ENCODE measurements at regions not wholly inside any gene's neighbourhood (a gene's known extent, or its start where the extent isn't known, plus 50 kb on each side); places are given as distances from the start of the nearest gene placed in this dataset.

DNA sequence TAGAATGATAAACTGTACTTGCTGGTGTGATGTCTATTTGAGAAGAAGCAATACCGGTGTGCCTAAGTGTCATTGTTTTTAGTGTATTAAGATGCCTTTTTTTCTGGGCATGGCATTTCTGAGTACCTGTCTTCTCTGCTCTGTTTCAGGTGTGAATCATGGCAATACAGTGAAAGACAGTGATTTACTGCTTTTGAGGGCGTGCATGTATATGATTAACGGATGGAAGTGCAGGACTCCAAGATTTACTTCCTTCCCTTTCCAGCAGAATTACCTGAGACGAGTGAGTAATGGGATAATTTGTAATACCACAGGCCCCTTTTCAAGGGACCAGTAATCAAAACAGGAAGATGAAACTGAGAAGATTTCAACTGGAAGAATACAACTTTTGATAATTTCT, 315.8 kb downstream of the SOX4 start:
- TF ChIP-seq, protein P1, sequence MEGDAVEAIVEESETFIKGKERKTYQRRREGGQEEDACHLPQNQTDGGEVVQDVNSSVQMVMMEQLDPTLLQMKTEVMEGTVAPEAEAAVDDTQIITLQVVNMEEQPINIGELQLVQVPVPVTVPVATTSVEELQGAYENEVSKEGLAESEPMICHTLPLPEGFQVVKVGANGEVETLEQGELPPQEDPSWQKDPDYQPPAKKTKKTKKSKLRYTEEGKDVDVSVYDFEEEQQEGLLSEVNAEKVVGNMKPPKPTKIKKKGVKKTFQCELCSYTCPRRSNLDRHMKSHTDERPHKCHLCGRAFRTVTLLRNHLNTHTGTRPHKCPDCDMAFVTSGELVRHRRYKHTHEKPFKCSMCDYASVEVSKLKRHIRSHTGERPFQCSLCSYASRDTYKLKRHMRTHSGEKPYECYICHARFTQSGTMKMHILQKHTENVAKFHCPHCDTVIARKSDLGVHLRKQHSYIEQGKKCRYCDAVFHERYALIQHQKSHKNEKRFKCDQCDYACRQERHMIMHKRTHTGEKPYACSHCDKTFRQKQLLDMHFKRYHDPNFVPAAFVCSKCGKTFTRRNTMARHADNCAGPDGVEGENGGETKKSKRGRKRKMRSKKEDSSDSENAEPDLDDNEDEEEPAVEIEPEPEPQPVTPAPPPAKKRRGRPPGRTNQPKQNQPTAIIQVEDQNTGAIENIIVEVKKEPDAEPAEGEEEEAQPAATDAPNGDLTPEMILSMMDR (IDR thresholded peaks at IDR 0.05; ENCODE audit: insufficient read depth, low read length): no peak
- TF ChIP-seq SPI1 (IDR thresholded peaks at IDR 0.05; ENCODE audit: borderline replicate concordance, low read depth) (no peak), POLR2AphosphoS5 (IDR thresholded peaks at IDR 0.05; ENCODE audit: low read depth) (no peak), GABPA (IDR thresholded peaks at IDR 0.05; ENCODE audit: low read depth) (no peak)
